ENCODE measurements at regions not wholly inside any gene's neighbourhood (a gene's known extent, or its start where the extent isn't known, plus 50 kb on each side); places are given as distances from the start of the nearest gene placed in this dataset.

- TF ChIP-seq RCOR1 (conservative IDR thresholded peaks at IDR 0.05; ENCODE audit: low read depth, low read length), result no peak
- TF ChIP-seq RAD21 (IDR thresholded peaks at IDR 0.05; ENCODE audit: insufficient read depth, low read depth, low read length), result no peak
- TF ChIP-seq ZNF24 (IDR thresholded peaks at IDR 0.05), result no peak
- no peak for TF ChIP-seq PKNOX1 (IDR thresholded peaks at IDR 0.05)
- TF ChIP-seq REST (IDR thresholded peaks at IDR 0.05; ENCODE audit: low read depth, low read length), result no peak
- no peak for TF ChIP-seq GATAD2B (conservative IDR thresholded peaks at IDR 0.05; ENCODE audit: low read depth)
- TF ChIP-seq SMARCA5 (IDR thresholded peaks at IDR 0.05), result no peak
- no peak for TF ChIP-seq CTCF (IDR thresholded peaks at IDR 0.05 in 2 of 3, conservative IDR thresholded peaks at IDR 0.05 in 1 of 3; ENCODE audit: control insufficient read depth in 2 of 3, extremely low read depth in 1 of 3, insufficient read depth in 1 of 3, low read depth in 3 of 3, low read length in 3 of 3)
- TF ChIP-seq EZH2 (IDR thresholded peaks at IDR 0.05; ENCODE audit: borderline replicate concordance, control insufficient read depth, low read depth, low read length), result no peak
- TF ChIP-seq MXI1 (IDR thresholded peaks at IDR 0.05; ENCODE audit: low read depth, low read length), result no peak
Observed at GRCh38 chr3:66629150-66629981, 128.5 kb upstream of the LRIG1 start.

All from GM12878 (cell line).